ENCODE measurements at regions not wholly inside any gene's neighbourhood (a gene's known extent, or its start where the extent isn't known, plus 50 kb on each side); places are given as distances from the start of the nearest gene placed in this dataset.

- Histone ChIP-seq H3K4me2 (ENCODE audit: low read depth, low read length, poor library complexity, severe bottlenecking) (no peak overlapping the region), H3K36me3 (ENCODE audit: insufficient read depth, low read length) (no peaks in the 10 kb centered on the region), H4K20me1 (ENCODE audit: insufficient read depth, low read length, poor library complexity, severe bottlenecking) (no peaks in the 10 kb centered on the region), H3K79me2 (ENCODE audit: insufficient read depth, low read length) (no peaks in the 10 kb centered on the region), H3K9me2 (replicated peaks; ENCODE audit: low read depth, low read length) (no peaks in the 10 kb centered on the region), H2AFZ (ENCODE audit: low read length) (no peak overlapping the region), H3K27me3 (ENCODE audit: insufficient read depth, low read length, poor library complexity, severe bottlenecking) (no peaks in the 10 kb centered on the region), H3K9ac (ENCODE audit: low read depth, low read length, poor library complexity, severe bottlenecking) (no peak overlapping the region), H3F3A (ENCODE audit: low read depth) (no peaks in the 10 kb centered on the region), H3K4me3 (ENCODE audit: low read length, poor library complexity, severe bottlenecking) (no peak overlapping the region), H3K9me3 (ENCODE audit: insufficient read depth, low read depth, low read length) (no peaks in the 10 kb centered on the region), H3K4me1 (ENCODE audit: insufficient read depth, low read length, poor library complexity, severe bottlenecking) (no peaks in the 10 kb centered on the region)
- no peak for TF ChIP-seq CTCF (conservative IDR thresholded peaks at IDR 0.05; ENCODE audit: low read length)
- no peak for TF ChIP-seq EZH2phosphoT487 (IDR thresholded peaks at IDR 0.05; ENCODE audit: borderline replicate concordance)
Observed at GRCh38 chr10:84924131-84924530, 595.7 kb downstream of the CCSER2 start.

GRCh38 chr10:84925495-84925894 is 597.1 kb downstream of the CCSER2 start:
- Histone ChIP-seq H4K20me1 (ENCODE audit: insufficient read depth, low read length, poor library complexity, severe bottlenecking) (no peaks in the 10 kb centered on the region), H3K9me2 (replicated peaks; ENCODE audit: low read depth, low read length) (no peaks in the 10 kb centered on the region), H3K4me3 (ENCODE audit: low read length, poor library complexity, severe bottlenecking) (no peak overlapping the region), H3F3A (ENCODE audit: low read depth) (no peaks in the 10 kb centered on the region), H3K79me2 (ENCODE audit: insufficient read depth, low read length) (no peaks in the 10 kb centered on the region), H2AFZ (ENCODE audit: low read length) (no peak overlapping the region), H3K4me2 (ENCODE audit: low read depth, low read length, poor library complexity, severe bottlenecking) (no peak overlapping the region), H3K27me3 (ENCODE audit: insufficient read depth, low read length, poor library complexity, severe bottlenecking) (no peaks in the 10 kb centered on the region), H3K9me3 (ENCODE audit: insufficient read depth, low read depth, low read length) (no peaks in the 10 kb centered on the region), H3K9ac (ENCODE audit: low read depth, low read length, poor library complexity, severe bottlenecking) (no peak overlapping the region), H3K4me1 (ENCODE audit: insufficient read depth, low read length, poor library complexity, severe bottlenecking) (no peaks in the 10 kb centered on the region), H3K36me3 (ENCODE audit: insufficient read depth, low read length) (no peaks in the 10 kb centered on the region)
- TF ChIP-seq CTCF (conservative IDR thresholded peaks at IDR 0.05; ENCODE audit: low read length): no peak
- TF ChIP-seq EZH2phosphoT487 (IDR thresholded peaks at IDR 0.05; ENCODE audit: borderline replicate concordance): no peak

GRCh38 chr10:84933402-84933801 is 605.0 kb downstream of the CCSER2 start:
- Histone ChIP-seq H3K79me2 (ENCODE audit: insufficient read depth, low read length) (no peaks in the 10 kb centered on the region), H3K4me1 (ENCODE audit: insufficient read depth, low read length, poor library complexity, severe bottlenecking) (no peaks in the 10 kb centered on the region), H4K20me1 (ENCODE audit: insufficient read depth, low read length, poor library complexity, severe bottlenecking) (no peaks in the 10 kb centered on the region), H3K27me3 (ENCODE audit: insufficient read depth, low read length, poor library complexity, severe bottlenecking) (no peaks in the 10 kb centered on the region), H3K4me3 (ENCODE audit: low read length, poor library complexity, severe bottlenecking) (no peak overlapping the region), H3F3A (ENCODE audit: low read depth) (no peaks in the 10 kb centered on the region), H3K9ac (ENCODE audit: low read depth, low read length, poor library complexity, severe bottlenecking) (no peak overlapping the region), H3K36me3 (ENCODE audit: insufficient read depth, low read length) (no peaks in the 10 kb centered on the region), H3K9me2 (replicated peaks; ENCODE audit: low read depth, low read length) (no peaks in the 10 kb centered on the region), H2AFZ (ENCODE audit: low read length) (no peak overlapping the region), H3K4me2 (ENCODE audit: low read depth, low read length, poor library complexity, severe bottlenecking) (no peak overlapping the region), H3K9me3 (ENCODE audit: insufficient read depth, low read depth, low read length) (no peaks in the 10 kb centered on the region)
- TF ChIP-seq CTCF (conservative IDR thresholded peaks at IDR 0.05; ENCODE audit: low read length): no peak

Data from Loucy (cell line).